IMR-90 (cell line): ENCODE measurements at regions not wholly inside any gene's neighbourhood (a gene's known extent, or its start where the extent isn't known, plus 50 kb on each side); places are given as distances from the start of the nearest gene placed in this dataset.

ENCODE experiments used
- ATAC-seq: fragments of 200-7000 bp; cut with Tn5 transposase; 2 replicates; pipeline ENCODE4 v1.9.1; 2020; ENCODE audit warnings: low read depth, mild to moderate bottlenecking, moderate library complexity
- BruUV-seq: library from RNA; stranded (reverse); fragments of 400-500 nt; replicated peaks from 2 replicates; lab custom pipeline; 2021; lab: Mats Ljungman, UMichigan
- CTCF ChIA-PET: fragments of 300-600 bp; formaldehyde crosslinking; extraction: SDS; loops from one replicate; lab custom pipeline; 2021; ENCODE audit warnings: antibody characterized with exemption; lab: Yijun Ruan, JAX
- POLR2A ChIA-PET: fragments of 300-600 bp; sonication (Branson Sonifier 250); formaldehyde crosslinking; loops from one replicate; lab custom pipeline; 2022; ENCODE audit warnings: antibody characterized with exemption; ENCODE audit not compliant: unreplicated experiment; lab: Charles Lee
- DNase-seq: peaks from one replicate; pipeline ENCODE4 v3.0.0; 2013
- H2AFZ ChIP-seq: replicated peaks from 2 replicates; pipeline ENCODE3; 2013; ENCODE audit warnings: low read length, mild to moderate bottlenecking; ENCODE audit not compliant: poor library complexity
- H2AK5ac ChIP-seq: 2 replicates; pipeline ENCODE4 v1.6.1; 2013; ENCODE audit warnings: low read depth, low read length, inconsistent platforms
- H2AK9ac ChIP-seq: replicated peaks from 2 replicates; pipeline ENCODE3; 2013; ENCODE audit warnings: mild to moderate bottlenecking, low read depth, low read length, moderate library complexity; ENCODE audit not compliant: poor library complexity
- H2BK120ac ChIP-seq: 2 replicates; pipeline ENCODE4 v1.6.1; 2013; ENCODE audit warnings: low read depth, low read length, inconsistent platforms
- H2BK15ac ChIP-seq: 3 replicates; pipeline ENCODE4 v1.6.1; 2013; ENCODE audit warnings: low read depth, low read length, inconsistent platforms
- H2BK20ac ChIP-seq: 2 replicates; pipeline ENCODE4 v1.6.1; 2013; ENCODE audit warnings: low read depth, mild to moderate bottlenecking, inconsistent platforms, low read length, moderate library complexity
- H2BK5ac ChIP-seq: 2 replicates; pipeline ENCODE4 v1.6.1; 2013; ENCODE audit warnings: mild to moderate bottlenecking, low read depth, low read length, inconsistent platforms; ENCODE audit not compliant: poor library complexity, severe bottlenecking
- H3K14ac ChIP-seq: replicated peaks from 2 replicates; pipeline ENCODE4 v1.6.1; 2013; ENCODE audit warnings: low read depth, low read length, inconsistent platforms
- H3K18ac ChIP-seq: 2 replicates; pipeline ENCODE4 v1.6.1; 2013; ENCODE audit warnings: low read depth, low read length, control low read depth
- H3K23ac ChIP-seq: 2 replicates; pipeline ENCODE4 v1.6.1; 2013; ENCODE audit warnings: low read depth, low read length, inconsistent platforms
- H3K27ac ChIP-seq: 2 replicates; pipeline ENCODE4 v1.5.1; 2013; ENCODE audit warnings: mild to moderate bottlenecking, control low read depth, low read length; ENCODE audit not compliant: insufficient read depth
- H3K27me3 ChIP-seq: 2 replicates; pipeline ENCODE4 v1.6.1; 2013; ENCODE audit warnings: low read length; ENCODE audit not compliant: control insufficient read depth, insufficient read depth
- H3K36me3 ChIP-seq: 2 replicates; pipeline ENCODE4 v1.6.1; 2013; ENCODE audit warnings: low read length, mixed read lengths; ENCODE audit not compliant: control insufficient read depth, insufficient read depth
- H3K4ac ChIP-seq: 2 replicates; pipeline ENCODE4 v1.6.1; 2013; ENCODE audit warnings: low read depth, low read length, inconsistent platforms
- H3K4me1 ChIP-seq: 2 replicates; pipeline ENCODE4 v1.6.1; 2013; ENCODE audit warnings: low read length, mixed read lengths; ENCODE audit not compliant: control insufficient read depth, insufficient read depth
- H3K4me2 ChIP-seq: 2 replicates; pipeline ENCODE4 v1.6.1; 2013; ENCODE audit warnings: low read depth, mild to moderate bottlenecking, control low read depth, low read length, moderate library complexity
- H3K4me3 ChIP-seq: 2 replicates; pipeline ENCODE4 v1.5.1; 2013; ENCODE audit warnings: low read depth, mild to moderate bottlenecking, control low read depth, low read length, moderate library complexity; ENCODE audit not compliant: insufficient read depth
- H3K56ac ChIP-seq: 2 replicates; pipeline ENCODE4 v1.6.1; 2013; ENCODE audit warnings: low read length, inconsistent platforms; ENCODE audit not compliant: insufficient read depth; ENCODE audit errors: extremely low read depth
- H3K79me1 ChIP-seq, 2 experiments: 2 replicates each; pipeline ENCODE4 v1.6.1; 2013; ENCODE audit warnings: low read length in 2 of 2, inconsistent platforms in 1 of 2, low read depth in 1 of 2
- H3K9ac ChIP-seq: 2 replicates; pipeline ENCODE4 v1.6.1; 2013; ENCODE audit warnings: low read depth, low read length, control low read depth
- H3K9me1 ChIP-seq: 2 replicates; pipeline ENCODE4 v1.6.1; 2013; ENCODE audit warnings: low read length, inconsistent platforms; ENCODE audit not compliant: insufficient read depth
- H3K9me3 ChIP-seq: 2 replicates; pipeline ENCODE4 v1.6.1; 2013; ENCODE audit warnings: low read length; ENCODE audit not compliant: control insufficient read depth, insufficient read depth
- H4K20me1 ChIP-seq: 2 replicates; pipeline ENCODE4 v1.6.1; 2013; ENCODE audit warnings: low read length, inconsistent platforms; ENCODE audit not compliant: insufficient read depth
- H4K5ac ChIP-seq: 2 replicates; pipeline ENCODE4 v1.6.1; 2013; ENCODE audit warnings: mild to moderate bottlenecking, low read depth, low read length, control low read depth
- H4K8ac ChIP-seq, 2 experiments: 2 replicates each; pipeline ENCODE4 v1.6.1; 2013; ENCODE audit warnings: low read depth in 2 of 2, low read length in 2 of 2, control low read depth in 1 of 2, inconsistent platforms in 1 of 2
- H4K91ac ChIP-seq: 2 replicates; pipeline ENCODE4 v1.6.1; 2013; ENCODE audit warnings: low read depth, low read length, inconsistent platforms; ENCODE audit not compliant: insufficient read depth
- CEBPB ChIP-seq: IDR thresholded peaks from 2 replicates; pipeline ENCODE4 v1.6.1; 2012; ENCODE audit warnings: low read depth, low read length, improper control_type of control experiment
- CHD1 ChIP-seq: IDR thresholded peaks from 2 replicates; pipeline ENCODE4 v1.6.1; 2012; ENCODE audit warnings: low read depth, low read length, improper control_type of control experiment
- MAZ ChIP-seq: IDR thresholded peaks from 2 replicates; pipeline ENCODE4 v1.6.1; 2012; ENCODE audit warnings: low read depth, mild to moderate bottlenecking, low read length, improper control_type of control experiment, moderate library complexity, borderline replicate concordance
- NFE2L2 ChIP-seq: fragments of 150-350 bp; IDR thresholded peaks from 2 replicates; pipeline ENCODE4 v1.6.1; 2016; ENCODE audit warnings: low read depth, mild to moderate bottlenecking, low read length
- RCOR1 ChIP-seq: IDR thresholded peaks from 2 replicates; pipeline ENCODE4 v1.6.1; 2012; ENCODE audit warnings: mild to moderate bottlenecking, low read length, improper control_type of control experiment; ENCODE audit not compliant: insufficient replicate concordance
- RFX5 ChIP-seq: IDR thresholded peaks from 2 replicates; pipeline ENCODE4 v1.8.0; 2012; ENCODE audit warnings: low read depth, mild to moderate bottlenecking, low read length, moderate library complexity
- SMC3 ChIP-seq: fragments of 150-350 bp; IDR thresholded peaks from 2 replicates; pipeline ENCODE4 v1.6.1; 2016; ENCODE audit warnings: low read depth, mild to moderate bottlenecking, antibody characterized with exemption, low read length, moderate library complexity
- WGBS, 2 experiments: methylation state at CpG; one replicate each; pipeline versions ENCODE4 v1.1.5 to v1.1.7; 2013; ENCODE audit warnings: missing lambda C conversion rate in 2 of 2; ENCODE audit not compliant: insufficient read length in 1 of 2; ENCODE audit errors: extremely low coverage in 2 of 2; 5-methylcytosine and 5-hydroxymethylcytosine counted together
- dilution Hi-C: fragments of 300-500 bp; cut with HindIII; formaldehyde crosslinking; loops from one replicate; pipeline ENCODE4 v1.14.3; 2018; ENCODE audit warnings: low sequenced_read_pairs; ENCODE audit not compliant: unreplicated experiment
- in situ Hi-C: fragments of 300-500 bp; cut with MboI; formaldehyde crosslinking; loops from 3 replicates; pipeline ENCODE4 v1.14.3; 2019; ENCODE audit warnings: low sequenced_read_pairs, inconsistent platforms, mixed read lengths
- intact Hi-C: fragments of 100-400 bp; cut with micrococcal nuclease; formaldehyde crosslinking; loops from 2 replicates; pipeline ENCODE4 v1.10.0; 2022
- TF ChIP-seq, protein P1 (sequence below): fragments of 150-350 bp; IDR thresholded peaks from 2 replicates; pipeline ENCODE4 v1.6.1; 2016; ENCODE audit warnings: low read depth, mild to moderate bottlenecking, low read length, moderate library complexity, borderline replicate concordance
- TF ChIP-seq, protein P2 (sequence below): conservative IDR thresholded peaks from 2 replicates; pipeline ENCODE4 v1.5.1; 2012; ENCODE audit warnings: mild to moderate bottlenecking, low read depth, low read length, improper control_type of control experiment

DNA sequence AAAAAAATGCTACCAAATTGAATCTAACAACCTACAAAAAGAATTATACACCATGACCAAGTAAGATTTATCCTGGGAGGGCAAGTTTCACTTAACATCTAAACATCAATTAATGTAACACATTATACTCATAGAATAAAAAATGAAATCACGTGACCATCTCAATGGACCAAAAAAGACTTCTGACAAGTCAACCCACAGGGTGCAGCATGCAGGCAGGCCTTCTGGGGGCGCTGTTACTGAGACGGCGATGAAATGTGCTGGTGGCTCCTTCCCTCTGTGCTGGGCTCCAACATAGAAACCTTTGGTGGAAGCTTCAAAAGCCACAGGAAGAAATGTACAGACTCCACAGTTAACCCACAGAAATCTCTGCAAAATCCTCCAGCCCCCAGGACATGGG, 103.1 kb downstream of the INHBA start:
- WGBS, 2 experiments = no CpG with 5 or more reads among the region's 4 CpGs
- dilution Hi-C loops (no loop called here), in situ Hi-C loops (no loop called here), intact Hi-C loops (loop anchor here (5.0 kb wide), 1 partner anchor 62 kb away; no protein-coding TSS in a partner anchor)
- H2BK5ac ChIP-seq = no peak overlapping the region
- H3K18ac ChIP-seq = no peak overlapping the region
- BruUV-seq = no TSS peak
- no peak overlapping the region for H2BK120ac ChIP-seq
- peaks cover 7% of the 10 kb centered on the region; the same call in 1 of the 2 replicates for H3K9me3 ChIP-seq
- H4K91ac ChIP-seq = no peak overlapping the region
- H2BK20ac ChIP-seq = no peak overlapping the region
- H3K23ac ChIP-seq = no peak overlapping the region
- ATAC-seq = no peak
- no peak overlapping the region for H3K9ac ChIP-seq
- H3K9me1 ChIP-seq = no peaks in the 10 kb centered on the region
- no peaks in the 10 kb centered on the region for H3K79me1 ChIP-seq
- H2AK5ac ChIP-seq = no peak overlapping the region
- H4K5ac ChIP-seq = no peak overlapping the region
- H3K27ac ChIP-seq = no peak overlapping the region
- H3K27me3 ChIP-seq = no peaks in the 10 kb centered on the region
- no peak overlapping the region for H3K4me2 ChIP-seq
- CTCF ChIA-PET = interaction anchor here (1.1 kb wide), 1 partner anchor 9 kb away, joined by 3 read pairs; no protein-coding TSS in a partner anchor
- H2AFZ ChIP-seq = no peak overlapping the region
- TF ChIP-seq SMC3 = no peak
- TF ChIP-seq CHD1 = no peak
- no peak for TF ChIP-seq RFX5
- no peak for TF ChIP-seq MAZ
- TF ChIP-seq, protein P1, sequence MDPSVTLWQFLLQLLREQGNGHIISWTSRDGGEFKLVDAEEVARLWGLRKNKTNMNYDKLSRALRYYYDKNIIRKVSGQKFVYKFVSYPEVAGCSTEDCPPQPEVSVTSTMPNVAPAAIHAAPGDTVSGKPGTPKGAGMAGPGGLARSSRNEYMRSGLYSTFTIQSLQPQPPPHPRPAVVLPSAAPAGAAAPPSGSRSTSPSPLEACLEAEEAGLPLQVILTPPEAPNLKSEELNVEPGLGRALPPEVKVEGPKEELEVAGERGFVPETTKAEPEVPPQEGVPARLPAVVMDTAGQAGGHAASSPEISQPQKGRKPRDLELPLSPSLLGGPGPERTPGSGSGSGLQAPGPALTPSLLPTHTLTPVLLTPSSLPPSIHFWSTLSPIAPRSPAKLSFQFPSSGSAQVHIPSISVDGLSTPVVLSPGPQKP = no peak
- TF ChIP-seq NFE2L2 = no peak
- TF ChIP-seq, protein P2, sequence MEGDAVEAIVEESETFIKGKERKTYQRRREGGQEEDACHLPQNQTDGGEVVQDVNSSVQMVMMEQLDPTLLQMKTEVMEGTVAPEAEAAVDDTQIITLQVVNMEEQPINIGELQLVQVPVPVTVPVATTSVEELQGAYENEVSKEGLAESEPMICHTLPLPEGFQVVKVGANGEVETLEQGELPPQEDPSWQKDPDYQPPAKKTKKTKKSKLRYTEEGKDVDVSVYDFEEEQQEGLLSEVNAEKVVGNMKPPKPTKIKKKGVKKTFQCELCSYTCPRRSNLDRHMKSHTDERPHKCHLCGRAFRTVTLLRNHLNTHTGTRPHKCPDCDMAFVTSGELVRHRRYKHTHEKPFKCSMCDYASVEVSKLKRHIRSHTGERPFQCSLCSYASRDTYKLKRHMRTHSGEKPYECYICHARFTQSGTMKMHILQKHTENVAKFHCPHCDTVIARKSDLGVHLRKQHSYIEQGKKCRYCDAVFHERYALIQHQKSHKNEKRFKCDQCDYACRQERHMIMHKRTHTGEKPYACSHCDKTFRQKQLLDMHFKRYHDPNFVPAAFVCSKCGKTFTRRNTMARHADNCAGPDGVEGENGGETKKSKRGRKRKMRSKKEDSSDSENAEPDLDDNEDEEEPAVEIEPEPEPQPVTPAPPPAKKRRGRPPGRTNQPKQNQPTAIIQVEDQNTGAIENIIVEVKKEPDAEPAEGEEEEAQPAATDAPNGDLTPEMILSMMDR = no peak
- TF ChIP-seq CEBPB = no peak
- TF ChIP-seq RCOR1 = no peak
- H2AK9ac ChIP-seq = no peak overlapping the region
- H4K8ac ChIP-seq = no peak overlapping the region
- no peaks in the 10 kb centered on the region for H3K36me3 ChIP-seq
- H2BK15ac ChIP-seq = no peak overlapping the region
- H3K14ac ChIP-seq = no peak overlapping the region
- DNase-seq = no peak
- H3K4me3 ChIP-seq = no peak overlapping the region
- no peaks in the 10 kb centered on the region for H3K4me1 ChIP-seq
- no peak overlapping the region for H3K4ac ChIP-seq
- no peak overlapping the region for H3K56ac ChIP-seq
- no peaks in the 10 kb centered on the region for H4K20me1 ChIP-seq
- POLR2A ChIA-PET = no interaction called here
